ENCODE measurements at regions not wholly inside any gene's neighbourhood (a gene's known extent, or its start where the extent isn't known, plus 50 kb on each side); places are given as distances from the start of the nearest gene placed in this dataset.

DNA sequence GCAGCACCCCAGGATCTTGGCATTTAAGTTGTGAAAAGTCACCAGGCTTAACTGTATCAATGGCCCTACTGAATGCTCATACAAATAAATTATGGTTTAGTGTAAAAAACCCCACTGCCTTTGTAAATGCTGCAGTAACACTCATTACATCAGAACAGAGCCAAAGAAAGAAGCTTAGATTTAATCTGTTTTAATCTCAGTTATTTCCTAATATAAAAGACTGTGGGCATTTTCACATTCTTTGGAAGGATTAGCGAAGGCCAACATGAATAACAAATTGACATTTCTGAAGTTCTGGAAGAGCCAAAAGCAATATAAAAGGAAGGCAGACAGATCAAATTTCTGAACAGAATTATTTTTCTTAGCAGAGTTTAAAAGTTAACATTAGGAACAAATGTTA lies 140.0 kb upstream of the HCCS start:
- no peak for TF ChIP-seq POLR2A (IDR thresholded peaks at IDR 0.05; ENCODE audit: low read depth)
- no peak for TF ChIP-seq EP300 (IDR thresholded peaks at IDR 0.05)
- TF ChIP-seq, protein P1, sequence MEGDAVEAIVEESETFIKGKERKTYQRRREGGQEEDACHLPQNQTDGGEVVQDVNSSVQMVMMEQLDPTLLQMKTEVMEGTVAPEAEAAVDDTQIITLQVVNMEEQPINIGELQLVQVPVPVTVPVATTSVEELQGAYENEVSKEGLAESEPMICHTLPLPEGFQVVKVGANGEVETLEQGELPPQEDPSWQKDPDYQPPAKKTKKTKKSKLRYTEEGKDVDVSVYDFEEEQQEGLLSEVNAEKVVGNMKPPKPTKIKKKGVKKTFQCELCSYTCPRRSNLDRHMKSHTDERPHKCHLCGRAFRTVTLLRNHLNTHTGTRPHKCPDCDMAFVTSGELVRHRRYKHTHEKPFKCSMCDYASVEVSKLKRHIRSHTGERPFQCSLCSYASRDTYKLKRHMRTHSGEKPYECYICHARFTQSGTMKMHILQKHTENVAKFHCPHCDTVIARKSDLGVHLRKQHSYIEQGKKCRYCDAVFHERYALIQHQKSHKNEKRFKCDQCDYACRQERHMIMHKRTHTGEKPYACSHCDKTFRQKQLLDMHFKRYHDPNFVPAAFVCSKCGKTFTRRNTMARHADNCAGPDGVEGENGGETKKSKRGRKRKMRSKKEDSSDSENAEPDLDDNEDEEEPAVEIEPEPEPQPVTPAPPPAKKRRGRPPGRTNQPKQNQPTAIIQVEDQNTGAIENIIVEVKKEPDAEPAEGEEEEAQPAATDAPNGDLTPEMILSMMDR (IDR thresholded peaks at IDR 0.05): no peak
- TF ChIP-seq POLR2AphosphoS5 (IDR thresholded peaks at IDR 0.05): no peak
